ENCODE measurements at regions not wholly inside any gene's neighbourhood (a gene's known extent, or its start where the extent isn't known, plus 50 kb on each side); places are given as distances from the start of the nearest gene placed in this dataset.

GRCh38 chr3:76035117-76035516, 249.8 kb upstream of the ZNF717 start:
- ATAC-seq (ENCODE audit: low read depth): no peak
- H3K4me3 Mint-ChIP-seq: no peak overlapping the region
- intact Hi-C loops (cut with micrococcal nuclease): no loop called here
- no peaks in the 10 kb centered on the region for H3K27me3 Mint-ChIP-seq
- peaks cover 8% of the 10 kb centered on the region for H3K9me3 Mint-ChIP-seq
- POLR2A ChIA-PET: no interaction called here
- no peaks in the 10 kb centered on the region for H3K36me3 Mint-ChIP-seq (ENCODE audit: low read depth)
- H3K4me1 Mint-ChIP-seq: no peaks in the 10 kb centered on the region
- no peak overlapping the region for H3K27ac Mint-ChIP-seq
- TF ChIP-seq CTCF (IDR thresholded peaks at IDR 0.05): no peak
- no peak for DNase-seq
- CTCF ChIA-PET: no interaction called here

GRCh38 chr3:76038949-76039348, 253.6 kb upstream of the ZNF717 start:
- Mint-ChIP-seq H3K9me3 (peaks cover 8% of the 10 kb centered on the region), H3K27ac (no peak overlapping the region), H3K36me3 (ENCODE audit: low read depth) (no peaks in the 10 kb centered on the region), H3K27me3 (no peaks in the 10 kb centered on the region), H3K4me1 (no peaks in the 10 kb centered on the region), H3K4me3 (no peak overlapping the region)
- no peak for ATAC-seq (ENCODE audit: low read depth)
- ChIA-PET CTCF (no interaction called here), POLR2A (no interaction called here)
- DNase-seq: no peak
- no peak for TF ChIP-seq CTCF (IDR thresholded peaks at IDR 0.05)
- intact Hi-C loops (cut with micrococcal nuclease): no loop called here

GRCh38 chr3:76039431-76039830, 254.1 kb upstream of the ZNF717 start:
- intact Hi-C loops (cut with micrococcal nuclease): no loop called here
- no peaks in the 10 kb centered on the region for H3K36me3 Mint-ChIP-seq (ENCODE audit: low read depth)
- H3K27me3 Mint-ChIP-seq: no peaks in the 10 kb centered on the region
- TF ChIP-seq CTCF (IDR thresholded peaks at IDR 0.05): no peak
- ATAC-seq (ENCODE audit: low read depth): no peak
- DNase-seq: no peak
- H3K27ac Mint-ChIP-seq: no peak overlapping the region
- peaks cover 8% of the 10 kb centered on the region for H3K9me3 Mint-ChIP-seq
- ChIA-PET POLR2A (no interaction called here), CTCF (no interaction called here)
- no peak overlapping the region for H3K4me3 Mint-ChIP-seq
- no peaks in the 10 kb centered on the region for H3K4me1 Mint-ChIP-seq

GRCh38 chr3:76040946-76041345, 255.6 kb upstream of the ZNF717 start:
- H3K36me3 Mint-ChIP-seq (ENCODE audit: low read depth): no peaks in the 10 kb centered on the region
- H3K27ac Mint-ChIP-seq: no peak overlapping the region
- no peak for ATAC-seq (ENCODE audit: low read depth)
- H3K27me3 Mint-ChIP-seq: no peaks in the 10 kb centered on the region
- CTCF ChIA-PET: no interaction called here
- DNase-seq: no peak
- no peaks in the 10 kb centered on the region for H3K4me1 Mint-ChIP-seq
- no peak overlapping the region for H3K4me3 Mint-ChIP-seq
- no peak for TF ChIP-seq CTCF (IDR thresholded peaks at IDR 0.05)
- POLR2A ChIA-PET: no interaction called here
- H3K9me3 Mint-ChIP-seq: peaks cover 2% of the 10 kb centered on the region
- intact Hi-C loops (cut with micrococcal nuclease): no loop called here

GRCh38 chr3:76043746-76044145, 258.4 kb upstream of the ZNF717 start:
- TF ChIP-seq CTCF (IDR thresholded peaks at IDR 0.05): no peak
- ATAC-seq (ENCODE audit: low read depth): no peak
- peaks cover 2% of the 10 kb centered on the region for H3K9me3 Mint-ChIP-seq

More at GRCh38 chr3:76043746-76044145, 258.4 kb upstream of the ZNF717 start:
- CTCF ChIA-PET: no interaction called here
- POLR2A ChIA-PET: no interaction called here
- H3K4me1 Mint-ChIP-seq: no peaks in the 10 kb centered on the region
- no peaks in the 10 kb centered on the region for H3K27me3 Mint-ChIP-seq
- DNase-seq: no peak
- intact Hi-C loops (cut with micrococcal nuclease): no loop called here
- no peaks in the 10 kb centered on the region for H3K36me3 Mint-ChIP-seq (ENCODE audit: low read depth)
- H3K4me3 Mint-ChIP-seq: no peak overlapping the region
- no peak overlapping the region for H3K27ac Mint-ChIP-seq
